AG04450 (cell line): ENCODE measurements at regions not wholly inside any gene's neighbourhood (a gene's known extent, or its start where the extent isn't known, plus 50 kb on each side); places are given as distances from the start of the nearest gene placed in this dataset.
"Not testable (repeated sequence)": the region's sequence is repeated elsewhere in the genome, so short reads cannot be mapped to it uniquely, and the experiment has no call there.

Source experiments
- CTCF ChIA-PET: fragments of 300-600, 350-600 bp; formaldehyde crosslinking; extraction: SDS; loops from one replicate; lab custom pipeline; 2022; ENCODE audit warnings: antibody characterized with exemption, inconsistent platforms; lab: Charles Lee
- POLR2A ChIA-PET: fragments of 350-600 bp; formaldehyde crosslinking; extraction: SDS; loops from one replicate; lab custom pipeline; 2021; ENCODE audit warnings: antibody characterized with exemption, inconsistent platforms; lab: Yijun Ruan, JAX
- DNase-seq: peaks from one replicate; pipeline ENCODE4 v3.0.0-alpha.2; 2011; ENCODE audit warnings: low read depth, low spot score
- H3K27ac ChIP-seq: one replicate; pipeline ENCODE4 v1.5.1; 2012; ENCODE audit warnings: low read depth, low read length, control low read depth
- H3K27me3 ChIP-seq: one replicate; pipeline ENCODE4 v1.6.0; 2012; ENCODE audit warnings: low read length; ENCODE audit not compliant: control insufficient read depth, insufficient read depth
- H3K4me3 ChIP-seq: 2 replicates; pipeline ENCODE4 v1.5.1; 2011; ENCODE audit warnings: mild to moderate bottlenecking, low read depth, low read length, control low read depth
- H3K9me3 ChIP-seq: 2 replicates; pipeline ENCODE4 v1.5.1; 2012; ENCODE audit warnings: low read length; ENCODE audit not compliant: control insufficient read depth, insufficient read depth
- CTCF ChIP-seq: IDR thresholded peaks from 2 replicates; pipeline ENCODE4 v1.5.1; 2011; ENCODE audit warnings: low read depth, low read length, control low read depth, inconsistent platforms

GRCh38 chr4:151537687-151538086 lies 128.7 kb downstream of the FHIP1A start:
- H3K9me3 ChIP-seq: no peaks in the 10 kb centered on the region
- POLR2A ChIA-PET: no interaction called here
- H3K27me3 ChIP-seq: no peaks in the 10 kb centered on the region
- DNase-seq: no peak
- CTCF ChIA-PET: no interaction called here
- H3K27ac ChIP-seq: no peak overlapping the region
- no peak overlapping the region for H3K4me3 ChIP-seq
- no peak for TF ChIP-seq CTCF

- CTCF ChIA-PET: no interaction called here
- no peaks in the 10 kb centered on the region for H3K27me3 ChIP-seq
- DNase-seq: no peak
- no peak overlapping the region for H3K4me3 ChIP-seq
- POLR2A ChIA-PET: interaction anchor here (0.7 kb wide), 1 partner anchor 388 kb away, joined by 3 read pairs; no protein-coding TSS in a partner anchor
- H3K9me3 ChIP-seq: no peaks in the 10 kb centered on the region
- no peak overlapping the region for H3K27ac ChIP-seq
- no peak for TF ChIP-seq CTCF
These were observed 130.0 kb downstream of the FHIP1A start for GRCh38 chr4:151538963-151539362.

GRCh38 chr4:151540728-151541388 lies 131.9 kb downstream of the FHIP1A start:
- Histone ChIP-seq H3K27me3 (no peaks in the 10 kb centered on the region), H3K27ac (no peak overlapping the region), H3K9me3 (no peaks in the 10 kb centered on the region), H3K4me3 (no peak overlapping the region)
- TF ChIP-seq CTCF: no peak
- DNase-seq: peak; percentile 57
- CTCF ChIA-PET: interaction anchor here (0.9 kb wide), 1 partner anchor 63 kb away, joined by 4 read pairs; no protein-coding TSS in a partner anchor
- POLR2A ChIA-PET: no interaction called here

- no peaks in the 10 kb centered on the region for H3K9me3 ChIP-seq
- H3K27me3 ChIP-seq: no peaks in the 10 kb centered on the region
- ChIA-PET POLR2A (no interaction called here), CTCF (interaction anchor here (0.9 kb wide), 1 partner anchor 63 kb away, joined by 4 read pairs; no protein-coding TSS in a partner anchor)
- no peak for DNase-seq
- no peak overlapping the region for H3K4me3 ChIP-seq
- TF ChIP-seq CTCF: no peak
- no peak overlapping the region for H3K27ac ChIP-seq
These were observed 132.6 kb downstream of the FHIP1A start for GRCh38 chr4:151541389-151542071.

GRCh38 chr4:151548708-151549107 lies 139.7 kb downstream of the FHIP1A start:
- H3K4me3 ChIP-seq: no peak overlapping the region
- H3K9me3 ChIP-seq: peaks cover 6% of the 10 kb centered on the region
- CTCF ChIA-PET: no interaction called here
- TF ChIP-seq CTCF: no peak
- DNase-seq: no peak
- peaks cover 4% of the 10 kb centered on the region for H3K27me3 ChIP-seq
- POLR2A ChIA-PET: no interaction called here
- H3K27ac ChIP-seq: no peak overlapping the region

GRCh38 chr4:151549378-151549777 lies 140.4 kb downstream of the FHIP1A start:
- DNase-seq, POLR2A ChIA-PET, H3K9me3 ChIP-seq, CTCF ChIA-PET, H3K27ac ChIP-seq, H3K4me3 ChIP-seq, H3K27me3 ChIP-seq: not testable (repeated sequence)
